AG10803 (cell line): ENCODE measurements at regions not wholly inside any gene's neighbourhood (a gene's known extent, or its start where the extent isn't known, plus 50 kb on each side); places are given as distances from the start of the nearest gene placed in this dataset.

ENCODE experiments used
- DNase-seq: peaks from one replicate; pipeline ENCODE4 v3.0.0; 2010; ENCODE audit warnings: low read depth
- H3K4me3 ChIP-seq: 2 replicates; pipeline ENCODE4 v1.5.1; 2011; ENCODE audit warnings: mild to moderate bottlenecking, low read length, control low read depth
- TF ChIP-seq, protein P1 (sequence below): conservative IDR thresholded peaks from 2 replicates; pipeline ENCODE4 v1.5.1; 2011; ENCODE audit warnings: mild to moderate bottlenecking, low read length, control low read depth, inconsistent platforms

DNA sequence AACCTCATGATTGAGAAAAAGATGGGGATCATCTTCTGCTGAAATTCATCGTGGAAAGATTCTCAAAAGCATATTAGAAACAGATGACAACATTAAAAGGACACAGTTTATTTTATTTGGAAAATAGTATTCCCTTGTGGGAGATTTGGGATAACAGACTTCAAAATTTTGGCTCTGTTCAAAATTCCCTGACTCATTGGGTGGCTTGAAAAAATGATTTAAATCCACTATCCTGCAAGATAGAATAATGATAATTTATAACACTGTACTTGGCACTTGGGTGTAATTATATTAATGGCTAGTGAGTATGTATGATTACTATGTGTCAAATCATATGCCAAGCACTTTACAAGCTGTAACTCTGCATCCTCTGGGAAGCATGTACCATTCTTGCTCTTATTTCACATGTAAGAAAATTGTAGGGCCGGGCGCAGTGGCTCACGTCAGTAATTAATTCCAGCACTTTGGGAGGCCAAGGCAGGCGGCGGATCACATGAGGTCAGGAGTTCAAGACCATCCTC lies 128.8 kb downstream of the LMNTD1 start:
- TF ChIP-seq, protein P1, sequence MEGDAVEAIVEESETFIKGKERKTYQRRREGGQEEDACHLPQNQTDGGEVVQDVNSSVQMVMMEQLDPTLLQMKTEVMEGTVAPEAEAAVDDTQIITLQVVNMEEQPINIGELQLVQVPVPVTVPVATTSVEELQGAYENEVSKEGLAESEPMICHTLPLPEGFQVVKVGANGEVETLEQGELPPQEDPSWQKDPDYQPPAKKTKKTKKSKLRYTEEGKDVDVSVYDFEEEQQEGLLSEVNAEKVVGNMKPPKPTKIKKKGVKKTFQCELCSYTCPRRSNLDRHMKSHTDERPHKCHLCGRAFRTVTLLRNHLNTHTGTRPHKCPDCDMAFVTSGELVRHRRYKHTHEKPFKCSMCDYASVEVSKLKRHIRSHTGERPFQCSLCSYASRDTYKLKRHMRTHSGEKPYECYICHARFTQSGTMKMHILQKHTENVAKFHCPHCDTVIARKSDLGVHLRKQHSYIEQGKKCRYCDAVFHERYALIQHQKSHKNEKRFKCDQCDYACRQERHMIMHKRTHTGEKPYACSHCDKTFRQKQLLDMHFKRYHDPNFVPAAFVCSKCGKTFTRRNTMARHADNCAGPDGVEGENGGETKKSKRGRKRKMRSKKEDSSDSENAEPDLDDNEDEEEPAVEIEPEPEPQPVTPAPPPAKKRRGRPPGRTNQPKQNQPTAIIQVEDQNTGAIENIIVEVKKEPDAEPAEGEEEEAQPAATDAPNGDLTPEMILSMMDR, result no peak
- DNase-seq, result peak; percentile 87
- no peak overlapping the region for H3K4me3 ChIP-seq

GRCh38 chr12:25423355-25424050 lies 129.6 kb downstream of the LMNTD1 start:
- no peak for DNase-seq

DNA sequence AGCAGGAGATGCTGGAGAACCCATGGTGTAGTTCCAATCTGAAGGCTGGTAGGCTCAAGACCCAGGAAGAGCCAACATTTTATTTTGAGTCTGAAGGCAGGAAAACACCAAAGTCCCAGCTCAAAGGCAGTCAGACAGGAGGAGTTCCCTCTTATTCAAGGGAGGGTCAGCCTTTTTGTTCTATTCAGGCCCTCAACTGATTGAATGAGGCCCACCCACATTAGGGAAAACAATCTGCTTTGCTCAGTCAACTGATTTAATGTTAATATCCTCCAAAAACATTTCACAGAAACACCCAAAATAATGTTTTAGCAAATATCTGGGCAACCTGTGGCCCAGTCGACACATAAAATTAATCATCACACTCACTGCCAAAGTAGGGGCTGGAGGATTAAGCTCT lies 130.8 kb downstream of the LMNTD1 start:
- DNase-seq, result no peak
- TF ChIP-seq, protein P1, result no peak
- H3K4me3 ChIP-seq, result no peak overlapping the region

More at GRCh38 chr12:25423355-25424050, 129.6 kb downstream of the LMNTD1 start:
- TF ChIP-seq, protein P1, result no peak
- H3K4me3 ChIP-seq, result no peak overlapping the region

GRCh38 chr12:25421651-25422167 lies 131.4 kb downstream of the LMNTD1 start:
- H3K4me3 ChIP-seq, result no peak overlapping the region
- TF ChIP-seq, protein P1, result no peak
- DNase-seq, result no peak

- DNase-seq, result no peak
- TF ChIP-seq, protein P1, result no peak
- H3K4me3 ChIP-seq, result no peak overlapping the region
Observed at GRCh38 chr12:25420116-25420515, 133.0 kb downstream of the LMNTD1 start.

GRCh38 chr12:25419595-25419994 lies 133.5 kb downstream of the LMNTD1 start:
- TF ChIP-seq, protein P1, result no peak
- no peak overlapping the region for H3K4me3 ChIP-seq
- DNase-seq, result no peak

DNA sequence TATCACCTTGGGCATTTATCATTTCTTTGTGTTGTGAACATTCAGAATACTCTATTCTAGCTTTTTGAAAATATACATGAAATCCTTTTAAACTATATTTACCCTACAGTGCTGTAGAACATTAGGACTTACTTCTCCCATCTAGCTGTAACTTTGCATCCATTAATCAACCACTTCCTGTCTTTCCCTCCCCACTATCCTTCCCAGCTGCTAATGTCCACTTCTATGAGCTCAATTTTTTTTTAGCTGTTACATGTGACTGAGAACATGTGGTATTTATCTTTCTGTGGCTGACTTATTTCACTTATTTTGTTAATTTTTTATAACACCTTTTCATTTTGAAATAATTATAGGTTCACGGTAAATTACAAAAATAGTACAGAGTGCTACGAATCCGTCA lies 136.0 kb downstream of the LMNTD1 start:
- DNase-seq, result peak; percentile 4
- TF ChIP-seq, protein P1, result no peak
- H3K4me3 ChIP-seq, result no peak overlapping the region
